ENCODE measurements at regions not wholly inside any gene's neighbourhood (a gene's known extent, or its start where the extent isn't known, plus 50 kb on each side); places are given as distances from the start of the nearest gene placed in this dataset.

GRCh38 chr15:94671858-94672532, 440.6 kb downstream of the MCTP2 start:
- TF ChIP-seq CTCF (IDR thresholded peaks at IDR 0.05; ENCODE audit: low read length) (no peak), EZH2 (IDR thresholded peaks at IDR 0.05; ENCODE audit: borderline replicate concordance, low read length) (no peak)
